Ovary (tissue), 7 donors: ENCODE measurements at regions not wholly inside any gene's neighbourhood (a gene's known extent, or its start where the extent isn't known, plus 50 kb on each side); places are given as distances from the start of the nearest gene placed in this dataset.

ENCODE experiments used
- DNase-seq, 5 donors: peaks; one replicate each; pipeline ENCODE4 v3.0.0-alpha.2; 2019 to 2020
- H3K27ac ChIP-seq, 2 donors: fragments of 200-600 bp; one replicate each; pipeline versions ENCODE4 v1.5.1 to v1.8.0; 2019 to 2022
- H3K27me3 ChIP-seq: fragments of 200-600 bp; one replicate; pipeline ENCODE4 v1.8.0; 2022
- H3K36me3 ChIP-seq: fragments of 200-600 bp; sonication (generic); one replicate; pipeline ENCODE4 v1.5.1; 2019
- H3K4me1 ChIP-seq: one replicate; pipeline ENCODE4 v1.8.1; 2013; ENCODE audit warnings: mild to moderate bottlenecking, moderate library complexity; ENCODE audit not compliant: insufficient read depth
- H3K4me3 ChIP-seq: fragments of 200-600 bp; sonication (generic); one replicate; pipeline ENCODE4 v1.5.1; 2017
- H3K9me3 ChIP-seq, 2 donors: fragments of 200-600 bp in 1 of 2; sonication (generic) in 1 of 2; one replicate each; pipeline versions ENCODE4 v1.5.1 to v1.8.1; 2013 to 2019; ENCODE audit warnings: mild to moderate bottlenecking in 1 of 2, moderate library complexity in 1 of 2
- CTCF ChIP-seq, 3 donors: fragments of 450-650 bp in 2 of 3; fragments of 200-600 bp in 1 of 3; IDR thresholded peaks; one replicate each; pipeline versions ENCODE4 v1.5.1 to v1.8.0; 2016 to 2022; ENCODE audit warnings: antibody characterized with exemption in 3 of 3, mild to moderate bottlenecking in 1 of 3
- EP300 ChIP-seq: sonication (generic); formaldehyde crosslinking; IDR thresholded peaks from one replicate; pipeline ENCODE4 v1.6.1; 2017; ENCODE audit warnings: antibody characterized with exemption
- POLR2A ChIP-seq: fragments of 450-650 bp; IDR thresholded peaks from one replicate; pipeline ENCODE4 v1.6.1; 2017; ENCODE audit warnings: antibody characterized with exemption, mild to moderate bottlenecking, moderate library complexity
- WGBS, 3 donors: extraction: QIAGEN DNeasy Blood & Tissue Kit in 1 of 3; methylation state at CpG; one replicate each; pipeline versions ENCODE4 v1.1.5 to v1.1.7; 2013 to 2017; 5-methylcytosine and 5-hydroxymethylcytosine counted together
- intact Hi-C, 4 donors: fragments of 100-400 bp; cut with DNase I; formaldehyde crosslinking; loops; one replicate each; pipeline versions ENCODE4 v1.11.0 to v1.15.1; 2022 to 2023
- donor health status: DM: no; HTN: no; CAD: no; lungs with moderate emphysema.
- donor health status: DM: no; HTN: no; CAD: no.
- donor health status: Bipolar disorder and iron deficiency.
- donor health status: DM: no; HTN: no; CAD: no.
- donor health status: DM: yes; HTN: yes; CAD: no.

DNA sequence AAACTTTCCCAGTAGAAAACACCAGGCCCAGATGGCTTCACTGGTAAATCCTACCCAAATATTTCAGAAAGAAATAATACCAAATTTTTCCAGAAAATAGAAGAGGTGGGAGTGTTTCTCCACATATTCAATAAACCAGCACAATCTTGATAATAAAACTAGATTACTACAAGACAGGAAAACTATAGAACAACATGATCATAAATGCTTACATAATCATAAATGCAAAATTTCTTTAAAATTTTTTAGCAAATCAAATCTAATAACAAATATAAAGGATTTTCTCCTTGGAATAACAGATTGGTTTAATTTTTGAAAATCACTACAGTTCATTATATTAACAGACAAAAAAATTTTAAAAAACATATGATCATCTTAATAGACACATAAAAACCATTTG, 294.5 kb downstream of the BCL11B start:
- H3K4me3 ChIP-seq: no peak overlapping the region
- TF ChIP-seq POLR2A: no peak
- no peak for TF ChIP-seq EP300
- TF ChIP-seq CTCF (IDR thresholded peaks at IDR 0.05): no peak
- DNase-seq: no peak
- H3K27me3 ChIP-seq: no peaks in the 10 kb centered on the region
- H3K27ac ChIP-seq: no peak overlapping the region
- H3K4me1 ChIP-seq: no peaks in the 10 kb centered on the region
- no peaks in the 10 kb centered on the region for H3K36me3 ChIP-seq
- intact Hi-C loops: no loop called here
- H3K9me3 ChIP-seq: no peaks in the 10 kb centered on the region

DNA sequence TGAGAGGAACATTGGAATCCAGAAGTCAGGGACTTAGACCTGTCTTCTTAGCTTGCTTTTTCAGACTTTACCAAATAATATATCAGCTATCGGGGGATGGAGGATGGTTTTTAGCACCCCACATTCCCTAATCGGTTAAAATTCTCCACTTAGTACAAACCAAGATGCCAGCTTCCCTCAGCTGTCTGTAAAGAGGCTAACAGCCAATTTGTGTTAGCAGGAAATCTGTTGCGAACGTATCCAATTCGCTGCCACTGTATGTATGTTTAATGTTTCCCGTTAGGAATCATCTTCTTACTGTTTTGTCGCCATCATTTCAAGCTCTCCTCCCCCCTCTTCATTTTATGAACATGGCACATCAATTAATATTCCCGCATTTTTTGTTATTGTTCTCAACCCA, 289.0 kb downstream of the BCL11B start:
- 79 to 87% (median 82%) methylated on average over 8 of the region's 8 CpGs for WGBS, 3 donors
- Histone ChIP-seq H3K27ac (no peak overlapping the region), H3K4me1 (no peaks in the 10 kb centered on the region), H3K4me3 (no peak overlapping the region), H3K27me3 (no peaks in the 10 kb centered on the region), H3K9me3 (no peaks in the 10 kb centered on the region), H3K36me3 (no peaks in the 10 kb centered on the region)
- intact Hi-C loops: no loop called here
- TF ChIP-seq EP300: no peak
- TF ChIP-seq POLR2A: no peak
- no peak for TF ChIP-seq CTCF (IDR thresholded peaks at IDR 0.05)
- no peak for DNase-seq

GRCh38 chr14:98984027-98984718, 287.8 kb downstream of the BCL11B start:
- H3K27me3 ChIP-seq: no peaks in the 10 kb centered on the region
- H3K4me1 ChIP-seq: no peaks in the 10 kb centered on the region
- DNase-seq: no peak
- TF ChIP-seq EP300 (no peak), POLR2A (no peak), CTCF (IDR thresholded peaks at IDR 0.05) (no peak)
- no peak overlapping the region for H3K27ac ChIP-seq
- intact Hi-C loops: no loop called here
- no peaks in the 10 kb centered on the region for H3K36me3 ChIP-seq
- no peaks in the 10 kb centered on the region for H3K9me3 ChIP-seq
- no peak overlapping the region for H3K4me3 ChIP-seq
- WGBS, 3 donors: 77 to 83% (median 78%) methylated on average over 11 of the region's 11 CpGs

DNA sequence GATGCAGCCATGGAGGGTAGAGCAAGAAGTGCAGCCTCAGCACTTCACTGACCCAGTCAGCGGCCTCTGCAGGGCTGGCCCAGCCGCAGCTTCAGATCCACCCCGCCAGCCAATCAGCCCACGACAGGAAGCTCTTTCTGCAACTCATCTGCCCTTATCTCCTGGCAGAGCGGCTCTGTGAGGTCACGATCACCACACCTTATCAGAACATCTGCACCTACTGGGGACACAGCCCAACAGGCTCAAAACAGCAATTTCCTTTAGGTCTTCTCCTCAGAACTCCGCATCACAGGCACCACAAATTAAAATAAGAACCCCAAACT, 287.3 kb downstream of the BCL11B start:
- no peak overlapping the region for H3K27ac ChIP-seq

More for the DNA sequence above, 287.3 kb downstream of the BCL11B start:
- Histone ChIP-seq H3K36me3 (no peaks in the 10 kb centered on the region), H3K27me3 (no peaks in the 10 kb centered on the region), H3K9me3 (no peaks in the 10 kb centered on the region), H3K4me3 (no peak overlapping the region), H3K4me1 (no peaks in the 10 kb centered on the region)
- WGBS, 3 donors: 72 to 75% (median 73%) methylated on average over 7 of the region's 7 CpGs
- intact Hi-C loops: no loop called here
- no peak for DNase-seq
- TF ChIP-seq POLR2A: no peak
- TF ChIP-seq EP300: no peak
- TF ChIP-seq CTCF (IDR thresholded peaks at IDR 0.05): no peak
